HCT116 (cell line): ENCODE measurements at regions not wholly inside any gene's neighbourhood (a gene's known extent, or its start where the extent isn't known, plus 50 kb on each side); places are given as distances from the start of the nearest gene placed in this dataset.

ENCODE experiments used
- POLR2AphosphoS5 ChIP-seq: IDR thresholded peaks from 2 replicates; pipeline ENCODE4 v1.6.1; 2011; ENCODE audit warnings: mild to moderate bottlenecking, low read depth, low read length, moderate library complexity
- TF ChIP-seq, protein P1 (sequence below): IDR thresholded peaks from 2 replicates; pipeline ENCODE4 v1.6.1; 2012
- TF ChIP-seq, protein P2 (sequence below), 3 experiments: fragments of 200-600 bp in 1 of 3; sonication (generic) in 1 of 3; IDR thresholded peaks in 2 of 3; conservative IDR thresholded peaks in 1 of 3; 2 replicates each; pipeline ENCODE4 v1.5.1; 2012 to 2017; ENCODE audit warnings: low read depth in 2 of 3, low read length in 2 of 3, antibody characterized with exemption in 1 of 3, borderline replicate concordance in 1 of 3, control low read depth in 1 of 3, mild to moderate bottlenecking in 1 of 3, mixed read lengths in 1 of 3, mixed run types in 1 of 3, moderate library complexity in 1 of 3; ENCODE audit not compliant: insufficient read depth in 1 of 3

- TF ChIP-seq, protein P1, sequence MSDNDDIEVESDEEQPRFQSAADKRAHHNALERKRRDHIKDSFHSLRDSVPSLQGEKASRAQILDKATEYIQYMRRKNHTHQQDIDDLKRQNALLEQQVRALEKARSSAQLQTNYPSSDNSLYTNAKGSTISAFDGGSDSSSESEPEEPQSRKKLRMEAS, result no peak
- TF ChIP-seq, protein P2, sequence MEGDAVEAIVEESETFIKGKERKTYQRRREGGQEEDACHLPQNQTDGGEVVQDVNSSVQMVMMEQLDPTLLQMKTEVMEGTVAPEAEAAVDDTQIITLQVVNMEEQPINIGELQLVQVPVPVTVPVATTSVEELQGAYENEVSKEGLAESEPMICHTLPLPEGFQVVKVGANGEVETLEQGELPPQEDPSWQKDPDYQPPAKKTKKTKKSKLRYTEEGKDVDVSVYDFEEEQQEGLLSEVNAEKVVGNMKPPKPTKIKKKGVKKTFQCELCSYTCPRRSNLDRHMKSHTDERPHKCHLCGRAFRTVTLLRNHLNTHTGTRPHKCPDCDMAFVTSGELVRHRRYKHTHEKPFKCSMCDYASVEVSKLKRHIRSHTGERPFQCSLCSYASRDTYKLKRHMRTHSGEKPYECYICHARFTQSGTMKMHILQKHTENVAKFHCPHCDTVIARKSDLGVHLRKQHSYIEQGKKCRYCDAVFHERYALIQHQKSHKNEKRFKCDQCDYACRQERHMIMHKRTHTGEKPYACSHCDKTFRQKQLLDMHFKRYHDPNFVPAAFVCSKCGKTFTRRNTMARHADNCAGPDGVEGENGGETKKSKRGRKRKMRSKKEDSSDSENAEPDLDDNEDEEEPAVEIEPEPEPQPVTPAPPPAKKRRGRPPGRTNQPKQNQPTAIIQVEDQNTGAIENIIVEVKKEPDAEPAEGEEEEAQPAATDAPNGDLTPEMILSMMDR (IDR thresholded peaks at IDR 0.05 in 2 of 3, conservative IDR thresholded peaks at IDR 0.05 in 1 of 3; ENCODE audit: borderline replicate concordance in 1 of 3, insufficient read depth in 1 of 3, low read depth in 2 of 3, low read length in 2 of 3), result no peak
- no peak for TF ChIP-seq POLR2AphosphoS5
These were observed 199.4 kb downstream of the NOL4 start for GRCh38 chr18:34025191-34025801.
